Myocyte (in vitro differentiated cells): ENCODE measurements at regions not wholly inside any gene's neighbourhood (a gene's known extent, or its start where the extent isn't known, plus 50 kb on each side); places are given as distances from the start of the nearest gene placed in this dataset.
A peak's percentile ranks its signal among the peaks of the same experiment; 100 is the strongest.

Source experiments
- DNase-seq: peaks from one replicate; pipeline ENCODE4 v3.0.0-alpha.2; 2012; ENCODE audit warnings: low read depth

DNA sequence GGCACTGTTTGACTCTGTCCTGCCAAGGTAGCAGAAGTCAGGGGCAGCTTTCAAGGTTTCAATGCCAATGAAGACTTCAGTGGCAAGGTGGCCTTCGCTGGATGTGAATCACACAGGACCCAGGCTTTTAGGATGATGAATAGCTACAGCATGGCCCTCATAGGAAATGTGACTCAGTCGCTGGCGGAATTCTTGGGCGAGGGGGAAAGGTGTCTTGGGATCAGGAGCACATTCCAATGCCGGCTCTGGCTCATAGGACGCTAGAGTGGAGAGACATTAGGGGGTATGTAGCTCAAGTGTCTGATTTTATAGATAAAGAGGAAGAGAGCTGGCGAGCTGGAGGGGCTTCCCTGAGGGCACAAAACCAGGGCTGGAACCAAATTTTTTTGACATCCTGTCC, 68.6 kb downstream of the SMIM21 start:
- no peak for DNase-seq

DNA sequence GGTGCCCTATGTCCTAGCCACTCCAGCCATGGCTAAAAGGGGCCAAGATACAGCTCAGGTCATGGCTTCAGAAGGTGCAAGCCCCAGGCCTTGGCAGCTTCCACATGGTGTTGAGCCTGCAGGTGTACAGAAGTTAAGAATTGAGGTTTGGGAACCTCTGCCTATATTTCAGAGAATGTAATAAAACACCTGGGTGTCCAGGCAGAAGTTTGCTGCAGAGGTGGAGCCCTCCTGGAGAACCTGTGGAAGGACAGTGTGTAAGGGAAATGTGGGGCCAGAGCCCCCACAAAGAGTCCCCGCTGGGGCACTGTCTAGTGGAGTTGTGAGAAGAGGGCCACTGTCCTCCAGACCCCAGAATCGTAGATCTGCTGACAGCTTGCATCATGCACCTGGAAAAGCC, 74.1 kb downstream of the SMIM21 start:
- no peak for DNase-seq

DNA sequence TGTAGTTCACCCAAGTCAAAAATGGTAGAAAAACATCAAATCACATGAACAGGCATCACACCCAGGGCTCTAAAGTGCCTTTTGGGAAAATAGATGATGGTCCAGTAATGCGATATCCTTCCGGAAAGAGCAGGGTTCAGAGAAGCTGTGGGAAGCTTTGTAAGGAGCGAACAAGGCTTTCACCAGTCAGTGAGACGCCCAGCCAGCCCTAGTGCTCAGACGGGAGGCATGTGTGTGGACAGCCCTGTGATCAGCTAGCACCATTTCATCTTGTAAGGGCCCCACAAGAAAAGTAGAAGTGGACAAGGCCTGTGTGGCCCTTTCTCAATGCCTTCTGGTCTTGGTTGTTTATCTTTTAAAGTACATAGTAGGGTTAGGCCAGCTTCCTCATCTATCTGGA, 76.1 kb downstream of the SMIM21 start:
- DNase-seq = no peak

- DNase-seq = no peak
Measured at GRCh38 chr18:75350857-75351256, 76.6 kb downstream of the SMIM21 start.

DNA sequence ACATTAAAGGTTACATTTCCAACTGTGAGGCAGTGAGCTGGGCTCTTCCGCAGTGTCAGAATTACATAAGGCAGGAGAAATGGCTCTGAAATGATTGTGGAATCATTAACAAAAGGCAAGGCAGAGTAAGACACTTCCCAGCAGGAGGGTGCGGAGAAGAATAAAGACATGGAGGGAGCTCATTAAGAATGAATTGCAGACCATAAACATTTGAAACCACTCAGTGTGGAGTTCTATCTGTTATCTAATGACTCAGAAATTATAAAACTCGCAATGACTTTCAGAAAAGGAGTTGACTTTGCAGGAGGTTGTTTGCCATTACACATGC, 77.0 kb downstream of the SMIM21 start:
- DNase-seq = no peak

GRCh38 chr18:75349668-75350511, 77.6 kb downstream of the SMIM21 start:
- no peak for DNase-seq

- DNase-seq = no peak
Measured at GRCh38 chr18:75346671-75347070, 80.8 kb downstream of the SMIM21 start.

DNA sequence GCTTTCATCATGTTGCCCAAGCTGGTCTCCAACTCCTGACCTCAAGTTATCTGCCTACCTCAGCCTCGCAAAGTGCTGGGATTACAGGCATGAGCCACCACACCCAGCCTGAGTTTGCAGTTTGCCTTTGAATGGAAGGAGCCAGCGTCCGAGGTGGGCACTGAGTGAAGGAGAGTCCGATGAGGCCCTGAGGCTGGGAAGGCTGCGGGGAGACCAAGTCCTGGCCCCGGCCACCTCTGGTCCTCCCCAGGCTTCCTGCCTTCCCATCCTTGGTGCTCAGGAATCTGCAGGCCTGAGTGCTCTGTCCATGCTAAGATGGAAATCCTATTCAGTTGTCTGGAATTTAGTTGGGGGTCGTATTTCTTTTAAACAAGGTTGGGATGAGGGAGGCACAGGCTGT, 82.9 kb downstream of the SMIM21 start:
- DNase-seq = no peak

DNA sequence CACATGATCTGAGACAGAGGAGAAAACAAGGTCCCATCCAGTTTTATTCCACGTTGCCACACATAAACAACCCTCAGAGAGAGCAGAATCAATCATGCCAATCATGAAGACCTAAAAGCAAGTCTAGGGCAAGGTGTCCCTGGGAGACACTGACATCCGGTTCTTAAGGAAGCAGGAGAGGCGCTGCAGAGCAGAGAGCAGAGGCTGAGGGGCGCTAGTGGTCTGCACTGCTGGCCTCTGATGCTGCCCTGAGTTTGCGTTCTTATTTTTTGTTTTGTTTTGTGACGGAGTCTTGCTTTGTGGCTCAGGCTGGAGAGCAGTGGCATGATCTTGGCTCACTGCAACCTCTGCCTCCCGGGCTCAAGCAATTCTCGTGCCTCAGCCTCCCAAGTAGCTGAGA, 83.3 kb downstream of the SMIM21 start:
- no peak for DNase-seq

GRCh38 chr18:75343389-75343788, 84.1 kb downstream of the SMIM21 start:
- no peak for DNase-seq

DNA sequence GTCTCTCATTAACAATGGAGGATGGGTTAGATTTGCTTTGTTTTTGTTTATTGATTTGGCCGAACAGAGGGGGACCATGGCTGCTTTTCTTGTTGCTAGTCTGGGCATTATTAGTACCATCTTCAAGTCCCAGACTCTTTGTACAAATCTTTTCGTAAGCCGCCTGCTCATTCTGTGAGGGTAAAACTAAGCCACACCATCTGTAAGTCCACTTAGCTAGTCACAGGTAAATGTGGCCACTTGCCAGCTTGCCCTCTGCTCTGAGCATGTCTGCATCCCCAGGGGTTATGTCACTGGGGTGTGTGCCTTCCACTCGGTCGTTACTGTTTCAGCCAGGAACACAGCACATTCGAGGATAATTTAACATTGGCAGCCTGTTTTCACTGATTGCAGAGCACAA, 85.6 kb downstream of the SMIM21 start:
- no peak for DNase-seq

GRCh38 chr18:75341267-75341666, 86.2 kb downstream of the SMIM21 start:
- DNase-seq = peak; percentile 20

DNA sequence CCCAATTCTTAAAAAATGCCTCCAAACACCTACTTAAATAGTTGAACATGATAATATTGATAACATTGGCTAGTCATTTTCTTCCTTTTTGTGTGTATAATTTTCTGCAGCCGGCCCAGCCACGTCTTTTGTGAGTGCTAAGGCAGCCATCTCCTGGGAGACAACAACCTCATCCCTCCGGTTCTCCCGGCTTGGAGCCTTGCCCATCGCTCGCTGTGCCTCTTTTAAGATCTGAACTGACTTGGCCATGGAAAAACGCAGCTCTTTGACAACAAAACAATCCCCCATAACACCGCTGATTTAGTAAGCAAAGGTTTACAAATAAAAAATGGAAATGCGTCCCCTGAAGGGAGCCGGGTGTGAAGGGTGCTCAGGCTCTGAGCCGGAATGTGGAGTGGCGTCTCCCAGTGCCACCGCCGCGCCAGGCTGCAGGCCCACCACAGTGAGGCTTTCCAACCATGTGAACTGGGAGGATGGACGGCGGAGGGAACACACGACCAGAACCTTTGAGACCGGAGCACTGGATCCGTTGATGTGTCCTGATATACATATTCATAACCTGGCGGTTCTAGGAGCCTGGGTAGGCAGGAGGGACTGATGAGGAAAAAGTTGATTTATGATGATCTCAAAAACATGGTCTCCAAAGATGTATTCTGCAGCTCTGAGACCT, 87.4 kb downstream of the SMIM21 start:
- DNase-seq = no peak
